GM18502 (cell line): ENCODE measurements at regions not wholly inside any gene's neighbourhood (a gene's known extent, or its start where the extent isn't known, plus 50 kb on each side); places are given as distances from the start of the nearest gene placed in this dataset.
"Not testable (repeated sequence)": the region's sequence is repeated elsewhere in the genome, so short reads cannot be mapped to it uniquely, and the experiment has no call there.

Experiments
- ATAC-seq: cut with Tn5 transposase; IDR thresholded peaks from one replicate; pipeline ENCODE4 v1.9.1; 2021; ENCODE audit warnings: mild to moderate bottlenecking; ENCODE audit not compliant: unreplicated experiment, poor library complexity

GRCh38 chr13:111064661-111065060 lies 50.4 kb upstream of the ARHGEF7 start:
- ATAC-seq = no peak

- no peak for ATAC-seq
These were observed 52.1 kb upstream of the ARHGEF7 start for GRCh38 chr13:111062966-111063365.

- ATAC-seq = no peak
These were observed 52.8 kb upstream of the ARHGEF7 start for GRCh38 chr13:111062305-111062704.

- no peak for ATAC-seq
These were observed 53.6 kb upstream of the ARHGEF7 start for GRCh38 chr13:111061358-111062045.

GRCh38 chr13:111060237-111060919 lies 54.7 kb upstream of the ARHGEF7 start:
- ATAC-seq = no peak

- ATAC-seq = no peak
These were observed 56.2 kb upstream of the ARHGEF7 start for GRCh38 chr13:111058796-111059506.

GRCh38 chr13:111058339-111058738 lies 56.8 kb upstream of the ARHGEF7 start:
- ATAC-seq = not testable (repeated sequence)

- ATAC-seq = not testable (repeated sequence)
These were observed 63.3 kb upstream of the ARHGEF7 start for GRCh38 chr13:111051726-111052232.

- no peak for ATAC-seq
These were observed 63.9 kb upstream of the ARHGEF7 start for GRCh38 chr13:111051041-111051725.

- ATAC-seq = no peak
These were observed 64.6 kb upstream of the ARHGEF7 start for GRCh38 chr13:111050539-111050879.

GRCh38 chr13:111049791-111050538 lies 65.1 kb upstream of the ARHGEF7 start:
- ATAC-seq = no peak

GRCh38 chr13:111048387-111048786 lies 66.7 kb upstream of the ARHGEF7 start:
- ATAC-seq = no peak

- ATAC-seq = no peak
These were observed 67.8 kb upstream of the ARHGEF7 start for GRCh38 chr13:111047326-111047725.

- ATAC-seq = peak; percentile 59
These were observed 68.4 kb upstream of the ARHGEF7 start for GRCh38 chr13:111046590-111047141.

- no peak for ATAC-seq
These were observed 69.9 kb upstream of the ARHGEF7 start for GRCh38 chr13:111045170-111045569.

GRCh38 chr13:111044087-111044830 lies 70.9 kb upstream of the ARHGEF7 start:
- no peak for ATAC-seq

- no peak for ATAC-seq
These were observed 71.5 kb upstream of the ARHGEF7 start for GRCh38 chr13:111043575-111043982.

GRCh38 chr13:111042661-111043226 lies 72.4 kb upstream of the ARHGEF7 start:
- no peak for ATAC-seq

- ATAC-seq = no peak
These were observed 74.3 kb upstream of the ARHGEF7 start for GRCh38 chr13:111040830-111041229.
